GM18517 (cell line): ENCODE measurements at regions not wholly inside any gene's neighbourhood (a gene's known extent, or its start where the extent isn't known, plus 50 kb on each side); places are given as distances from the start of the nearest gene placed in this dataset.
"Not testable (repeated sequence)": the region's sequence is repeated elsewhere in the genome, so short reads cannot be mapped to it uniquely, and the experiment has no call there.

Experiments used
- ATAC-seq: cut with Tn5 transposase; IDR thresholded peaks from one replicate; pipeline ENCODE4 v1.9.1; 2021; ENCODE audit warnings: mild to moderate bottlenecking, moderate library complexity; ENCODE audit not compliant: unreplicated experiment

GRCh38 chr4:11814758-11815157, 386.1 kb upstream of the HS3ST1 start:
- no peak for ATAC-seq

DNA sequence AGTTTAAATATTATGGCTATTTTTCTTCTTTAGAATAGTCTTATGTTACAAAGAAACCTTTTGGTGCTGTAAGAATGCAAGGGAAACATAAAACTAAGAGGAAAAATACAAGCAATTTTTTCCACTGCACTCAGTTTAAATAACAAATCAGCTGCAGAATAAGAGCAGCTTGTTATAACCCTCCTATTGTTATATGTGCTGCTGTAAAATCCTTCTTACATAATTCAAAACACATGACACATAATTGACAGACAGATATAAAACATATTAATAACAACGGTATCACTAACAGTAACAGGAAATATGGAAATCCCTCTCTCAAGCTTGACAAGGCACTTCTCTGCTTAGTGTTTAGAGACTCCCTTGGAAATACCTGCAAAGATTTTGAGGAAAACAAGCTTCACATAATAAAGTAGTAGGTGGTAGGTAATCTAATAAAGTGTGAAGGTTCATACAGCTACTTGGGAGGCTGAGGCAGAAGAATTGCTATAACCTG, 385.3 kb upstream of the HS3ST1 start:
- ATAC-seq: no peak

- ATAC-seq: not testable (repeated sequence)
Measured at GRCh38 chr4:11811521-11811920, 382.8 kb upstream of the HS3ST1 start.

DNA sequence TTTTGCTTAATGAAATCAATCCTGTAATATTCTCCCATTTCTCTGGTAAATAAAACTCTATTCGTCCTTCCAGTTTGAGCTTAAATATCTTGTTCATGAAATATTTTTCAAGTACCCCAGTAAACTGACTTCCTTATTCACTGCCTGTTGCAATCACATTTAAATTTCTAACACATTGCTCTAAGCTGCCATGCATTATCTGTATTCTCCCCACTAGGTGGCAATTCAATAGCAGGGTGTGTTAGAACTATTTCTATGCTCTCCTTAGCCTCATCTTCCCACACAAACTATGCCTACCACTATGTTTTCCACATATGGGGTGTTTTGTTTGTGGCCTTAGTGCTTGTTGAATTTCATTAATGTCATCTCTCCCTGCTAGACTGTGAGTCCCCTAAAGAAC, 377.1 kb upstream of the HS3ST1 start:
- ATAC-seq: no peak

GRCh38 chr4:11801466-11802446, 373.1 kb upstream of the HS3ST1 start:
- ATAC-seq: no peak

- ATAC-seq: no peak
Measured at GRCh38 chr4:11799196-11799595, 370.5 kb upstream of the HS3ST1 start.

DNA sequence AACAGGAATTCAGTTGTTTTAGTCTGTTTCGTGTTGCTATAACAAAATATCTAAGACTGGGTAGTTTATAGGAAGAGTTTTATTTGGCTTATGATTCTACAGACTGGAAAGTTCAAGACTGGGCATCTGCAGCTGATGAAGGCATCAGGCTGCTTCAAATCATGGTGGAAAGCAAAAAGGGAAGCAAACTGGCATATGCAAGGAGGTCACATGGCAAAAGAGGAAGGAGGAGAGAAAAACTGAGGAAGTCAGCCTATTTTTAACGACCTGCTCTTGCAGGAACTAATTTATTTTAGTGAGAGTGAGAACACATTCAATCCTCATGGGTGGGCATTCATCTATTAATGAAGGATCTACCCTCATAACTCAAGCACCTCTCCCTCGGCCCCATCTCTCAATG, 363.1 kb upstream of the HS3ST1 start:
- ATAC-seq: no peak

GRCh38 chr4:11790230-11790629, 361.5 kb upstream of the HS3ST1 start:
- ATAC-seq: no peak

- no peak for ATAC-seq
Measured at GRCh38 chr4:11783588-11783987, 354.9 kb upstream of the HS3ST1 start.

GRCh38 chr4:11782859-11783258, 354.2 kb upstream of the HS3ST1 start:
- no peak for ATAC-seq

DNA sequence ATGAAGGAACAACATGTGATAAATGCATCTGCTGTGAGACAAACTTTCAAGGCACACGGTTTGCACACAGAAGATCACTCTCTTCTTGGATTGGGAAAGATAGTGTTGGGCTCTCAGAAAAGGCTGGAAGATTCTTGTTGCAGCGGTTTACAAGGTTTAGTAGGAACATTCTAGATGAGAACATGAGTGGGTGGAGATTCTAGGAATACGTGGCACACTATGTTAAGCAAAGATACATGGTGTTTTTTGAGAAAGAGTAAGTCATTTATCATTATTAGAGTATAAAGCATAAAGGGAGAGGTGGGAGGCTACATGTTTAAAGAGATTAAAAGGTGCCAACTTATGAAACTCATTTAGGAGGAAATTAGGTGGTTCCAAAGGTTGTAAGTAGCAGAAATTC, 348.8 kb upstream of the HS3ST1 start:
- ATAC-seq: no peak

DNA sequence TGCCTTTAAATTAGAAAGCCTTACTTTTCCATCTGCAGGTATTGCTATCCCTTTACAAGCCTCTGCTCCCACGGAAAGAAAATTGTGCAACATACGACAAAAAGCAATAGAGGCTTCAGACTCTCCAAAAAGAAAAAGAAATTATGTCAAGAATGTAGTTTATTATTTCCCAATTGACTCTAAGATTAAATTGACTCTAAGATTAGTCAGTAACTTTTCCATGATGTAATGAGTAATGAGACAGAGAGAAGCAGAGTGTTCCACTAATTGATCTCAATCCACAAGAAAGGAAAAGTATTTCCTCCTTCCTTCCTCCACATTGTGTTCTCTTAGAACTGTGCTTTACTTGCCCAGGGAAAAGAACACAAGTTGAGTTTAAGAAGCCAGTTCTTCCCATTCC, 345.7 kb upstream of the HS3ST1 start:
- no peak for ATAC-seq

GRCh38 chr4:11773798-11774197, 345.1 kb upstream of the HS3ST1 start:
- ATAC-seq: no peak

- ATAC-seq: no peak
Measured at GRCh38 chr4:11769434-11769833, 340.7 kb upstream of the HS3ST1 start.

DNA sequence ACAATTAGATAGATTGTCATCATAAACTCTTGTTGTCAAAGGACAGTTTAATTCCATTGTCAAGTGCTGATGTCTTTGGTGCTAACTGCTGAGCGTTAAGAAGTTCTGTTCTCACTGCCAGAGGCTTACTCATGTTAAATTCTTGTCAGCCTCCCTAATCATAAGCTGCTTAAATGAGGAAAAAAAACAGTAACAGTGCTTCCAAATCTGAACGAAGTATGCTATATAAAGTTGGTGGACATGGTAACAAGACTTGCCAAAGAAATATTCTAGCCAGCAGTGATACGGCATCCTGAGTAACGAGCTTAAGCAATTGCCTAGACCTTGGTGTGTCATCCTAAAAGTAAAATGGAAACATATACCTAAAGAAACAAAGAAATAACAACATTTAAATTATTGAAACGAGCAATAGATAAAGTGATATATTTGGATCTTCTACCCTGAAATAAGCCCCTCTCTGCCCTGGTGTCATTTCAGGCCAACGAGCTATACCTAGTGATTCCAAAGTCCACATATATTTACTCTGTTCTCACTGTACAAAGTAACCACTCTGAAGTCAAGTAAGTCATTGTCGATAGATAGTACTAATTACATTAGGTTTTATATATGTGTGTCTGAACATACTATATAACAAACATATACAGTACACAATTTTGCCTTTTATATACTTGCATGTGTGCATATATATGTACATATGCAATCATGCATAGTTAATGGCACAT, 339.7 kb upstream of the HS3ST1 start:
- ATAC-seq: no peak

GRCh38 chr4:11765849-11766453, 337.3 kb upstream of the HS3ST1 start:
- peak; percentile 53 for ATAC-seq

- ATAC-seq: no peak
Measured at GRCh38 chr4:11748164-11748872, 319.6 kb upstream of the HS3ST1 start.

DNA sequence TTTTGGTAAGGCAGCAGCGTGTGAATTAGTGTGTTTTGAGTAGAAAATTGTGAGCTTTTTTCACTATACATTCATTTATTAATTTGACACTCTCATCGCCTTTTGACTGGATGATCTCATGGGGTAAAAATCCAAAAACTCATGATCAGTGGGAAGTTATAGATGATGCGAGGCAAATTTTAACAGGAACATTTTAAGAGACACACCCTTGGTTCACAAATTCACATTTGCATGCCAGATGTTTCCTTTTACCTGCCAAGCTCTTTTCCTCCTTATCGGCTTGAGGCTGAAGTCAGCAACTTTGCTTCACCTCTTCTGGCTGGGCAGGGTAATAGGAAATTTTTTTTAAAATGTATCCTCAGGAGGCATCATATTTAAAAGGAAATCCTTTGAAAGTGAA, 318.0 kb upstream of the HS3ST1 start:
- no peak for ATAC-seq

DNA sequence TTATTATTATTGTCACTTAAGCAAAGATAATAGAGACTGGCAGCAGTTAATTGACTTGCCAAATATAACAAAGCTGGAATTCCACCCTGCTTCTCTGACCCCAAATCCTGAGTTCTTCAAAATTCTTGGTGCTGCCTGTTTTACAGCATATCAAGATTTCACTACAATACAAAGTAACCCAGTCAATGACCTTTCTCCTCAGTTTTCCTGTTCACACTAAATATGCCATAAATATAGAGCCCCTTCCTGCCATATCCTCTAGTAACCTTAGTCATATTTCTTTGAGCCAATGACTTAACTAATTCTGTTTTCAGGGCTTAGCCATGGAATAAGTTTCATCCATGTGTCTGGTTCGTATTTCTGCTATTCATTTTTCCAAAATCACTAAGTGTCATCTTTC, 315.3 kb upstream of the HS3ST1 start:
- no peak for ATAC-seq

DNA sequence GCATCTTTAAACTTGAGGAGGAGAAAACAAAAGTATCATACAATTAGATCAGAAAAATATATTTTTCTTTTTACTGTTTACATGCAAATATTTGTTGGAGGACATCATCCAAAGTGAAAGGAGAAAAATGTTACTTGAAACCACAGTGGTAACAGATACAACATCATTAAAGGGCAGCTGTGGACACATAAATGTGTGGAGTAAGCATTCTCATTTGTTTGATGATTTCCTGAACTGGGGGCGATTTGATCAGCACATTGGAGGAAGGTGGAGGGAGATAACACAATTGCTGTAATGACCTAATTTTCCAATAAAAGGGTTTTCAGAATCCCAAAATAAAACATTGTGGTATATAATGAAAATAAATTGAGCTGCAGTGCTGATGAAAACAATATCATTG, 314.5 kb upstream of the HS3ST1 start:
- ATAC-seq: no peak

- no peak for ATAC-seq
Measured at GRCh38 chr4:11741190-11741652, 312.5 kb upstream of the HS3ST1 start.
